SH-SY5Y (cell line): ENCODE measurements at regions not wholly inside any gene's neighbourhood (a gene's known extent, or its start where the extent isn't known, plus 50 kb on each side); places are given as distances from the start of the nearest gene placed in this dataset.

Source experiments
- GATA2 ChIP-seq: IDR thresholded peaks from 2 replicates; pipeline ENCODE4 v1.6.1; 2011; ENCODE audit warnings: mild to moderate bottlenecking, low read depth, low read length
- GATA3 ChIP-seq: IDR thresholded peaks from 2 replicates; pipeline ENCODE4 v1.6.1; 2011; ENCODE audit warnings: low read depth, mild to moderate bottlenecking, low read length, moderate library complexity

GRCh38 chr20:60313614-60314013, 355.4 kb downstream of the CDH26 start:
- TF ChIP-seq GATA2 (no peak), GATA3 (no peak)
